Urothelium cell line (cell line): ENCODE measurements at regions not wholly inside any gene's neighbourhood (a gene's known extent, or its start where the extent isn't known, plus 50 kb on each side); places are given as distances from the start of the nearest gene placed in this dataset.

ENCODE experiments used
- DNase-seq: peaks from one replicate; pipeline ENCODE4 v3.0.0; 2011; ENCODE audit warnings: low spot score, mixed read lengths
- FAIRE-seq: peaks from 2 replicates; lab custom pipeline; 2011; peaks lifted over from hg19 to GRCh38; lab: Jason Lieb, UNC

DNA sequence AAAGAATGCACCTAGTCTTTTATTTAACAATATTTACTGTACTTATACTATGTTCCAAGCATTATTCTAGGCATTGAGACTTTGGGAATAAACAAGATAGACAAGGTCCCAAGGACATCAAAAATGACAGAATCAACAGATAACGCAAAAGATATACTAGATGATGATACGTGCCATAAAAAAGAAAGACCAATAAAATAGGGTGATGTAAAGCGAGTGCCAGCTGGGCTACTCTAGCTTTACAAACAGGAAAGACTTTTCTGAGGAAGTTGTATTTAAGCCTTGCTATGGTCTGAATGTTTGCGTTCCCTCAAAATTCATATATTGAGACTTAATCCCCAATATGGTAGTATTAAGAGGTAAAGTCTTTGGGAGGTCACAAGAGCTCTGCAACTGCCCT lies 310.2 kb upstream of the RGMB start:
- DNase-seq (no peak), FAIRE-seq (no peak)

GRCh38 chr5:98463676-98464075 lies 309.8 kb upstream of the RGMB start:
- FAIRE-seq: no peak

GRCh38 chr5:98464737-98465330 lies 308.6 kb upstream of the RGMB start:
- FAIRE-seq (no peak), DNase-seq (no peak)

More at GRCh38 chr5:98463676-98464075, 309.8 kb upstream of the RGMB start:
- DNase-seq: no peak

GRCh38 chr5:98468188-98468869 lies 305.1 kb upstream of the RGMB start:
- DNase-seq (peak; percentile 10), FAIRE-seq (no peak)

DNA sequence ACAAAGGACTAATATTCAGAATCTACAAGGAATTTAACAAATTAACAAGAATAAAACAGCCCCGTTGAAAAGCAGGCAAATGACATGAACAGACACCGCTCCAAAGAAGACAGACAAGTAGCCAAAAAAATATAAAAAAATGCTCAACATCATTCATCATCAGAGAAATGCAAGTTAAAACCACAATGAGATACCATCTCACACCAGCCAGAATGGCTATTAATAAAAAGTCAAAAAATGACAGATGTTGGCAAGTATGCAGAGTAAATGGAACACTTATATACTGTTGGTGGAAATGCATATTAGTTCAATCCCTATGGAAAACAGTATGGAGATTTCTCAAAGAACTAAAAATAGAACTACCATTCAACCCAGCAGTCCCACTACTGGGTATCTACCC lies 302.7 kb upstream of the RGMB start:
- FAIRE-seq (no peak), DNase-seq (no peak)

DNA sequence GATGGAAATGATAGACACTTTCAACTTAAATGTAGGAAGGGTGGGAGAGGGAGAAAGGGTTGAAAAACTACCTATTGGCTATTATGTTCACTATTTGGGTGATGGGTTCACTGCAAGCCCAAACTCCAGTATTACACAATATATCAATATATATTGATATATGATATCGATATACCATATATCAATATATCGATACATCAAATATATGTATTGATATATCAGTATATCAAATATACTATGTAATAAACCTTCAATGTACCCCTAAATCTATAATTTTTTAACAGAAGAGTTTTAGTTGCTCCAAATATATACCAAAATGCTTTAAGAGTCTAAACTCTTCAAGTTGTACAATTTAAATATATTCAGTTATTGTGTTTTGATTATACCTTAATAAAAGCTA lies 302.0 kb upstream of the RGMB start:
- DNase-seq: no peak
- no peak for FAIRE-seq

DNA sequence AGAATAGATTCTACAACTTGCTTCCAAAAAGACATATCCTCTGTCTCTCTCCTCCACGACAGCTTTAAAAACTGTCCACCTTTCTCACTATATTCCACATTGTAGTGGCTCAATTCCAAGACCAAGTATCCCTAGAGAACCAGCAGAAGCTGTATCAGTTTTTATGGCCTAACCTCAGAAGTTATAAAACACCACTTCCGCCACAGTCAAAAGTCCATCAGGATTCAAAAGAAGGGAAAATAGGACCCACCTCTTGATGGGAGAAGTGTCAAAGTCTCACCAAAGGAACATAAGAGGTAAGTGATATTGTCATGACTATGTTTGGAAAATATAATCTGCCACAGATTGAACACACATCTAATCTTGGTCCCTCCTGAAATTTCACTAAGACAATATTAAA lies 299.2 kb upstream of the RGMB start:
- FAIRE-seq: no peak

DNA sequence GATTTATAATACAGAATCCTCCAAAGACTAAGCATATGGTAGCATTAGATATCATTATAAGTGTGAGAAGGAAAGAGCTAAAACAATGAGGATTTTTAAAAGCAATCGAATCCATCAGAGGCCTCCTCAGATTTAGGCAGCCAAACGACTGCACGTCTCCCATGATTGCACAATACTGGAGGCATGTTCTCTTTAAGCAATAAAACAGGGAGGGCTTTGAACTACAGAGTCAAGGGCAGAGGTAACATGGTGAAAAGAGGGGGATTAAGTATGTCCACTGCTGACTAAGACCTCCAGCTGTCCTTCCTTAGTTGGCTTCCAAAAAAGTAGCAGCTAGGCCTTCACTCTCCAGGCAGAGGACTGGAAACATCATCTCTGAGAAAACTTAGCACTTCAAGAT lies 298.7 kb upstream of the RGMB start:
- DNase-seq (no peak), FAIRE-seq (no peak)

More for the DNA sequence above, 299.2 kb upstream of the RGMB start:
- no peak for DNase-seq

GRCh38 chr5:98482321-98483300 lies 290.9 kb upstream of the RGMB start:
- FAIRE-seq (no peak), DNase-seq (no peak)

DNA sequence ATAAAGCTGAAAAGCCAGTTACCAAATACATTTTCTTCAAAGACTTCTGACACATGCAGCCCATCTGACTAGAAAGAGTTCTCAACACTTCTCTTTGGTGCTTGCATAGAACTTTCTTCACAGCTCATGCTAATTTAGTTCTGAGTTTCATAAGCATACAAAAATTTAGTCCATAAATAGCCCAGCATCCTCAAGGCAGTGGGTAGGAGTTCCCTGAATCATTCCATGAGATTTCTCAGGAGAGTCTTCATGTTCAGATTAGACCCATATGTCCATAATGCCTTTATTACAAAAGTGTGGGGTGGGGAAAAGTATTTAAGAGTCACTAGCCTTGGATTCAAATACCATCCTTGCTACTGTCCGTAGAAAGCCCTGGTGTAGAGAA lies 290.2 kb upstream of the RGMB start:
- no peak for DNase-seq
- FAIRE-seq: no peak

DNA sequence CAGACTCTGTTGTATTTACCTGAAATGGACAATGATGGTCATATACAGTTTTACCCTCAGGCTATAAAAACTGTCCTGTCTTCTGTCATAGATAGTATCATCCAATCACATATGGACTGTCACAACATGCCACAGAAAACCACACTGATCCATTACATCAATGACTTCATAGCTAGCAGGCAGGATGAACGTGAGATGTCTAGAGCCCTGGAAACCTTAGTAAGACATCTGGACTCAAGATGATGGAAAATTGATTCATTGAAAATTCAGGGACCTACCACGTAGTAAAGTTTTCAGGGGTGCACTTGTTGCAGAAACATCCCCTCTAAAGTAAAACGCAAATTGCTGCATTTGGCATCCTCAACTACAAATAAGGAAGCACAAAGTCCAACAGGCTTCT lies 284.4 kb upstream of the RGMB start:
- FAIRE-seq (no peak), DNase-seq (no peak)

GRCh38 chr5:98490348-98490747 lies 283.1 kb upstream of the RGMB start:
- FAIRE-seq: no peak
- no peak for DNase-seq

DNA sequence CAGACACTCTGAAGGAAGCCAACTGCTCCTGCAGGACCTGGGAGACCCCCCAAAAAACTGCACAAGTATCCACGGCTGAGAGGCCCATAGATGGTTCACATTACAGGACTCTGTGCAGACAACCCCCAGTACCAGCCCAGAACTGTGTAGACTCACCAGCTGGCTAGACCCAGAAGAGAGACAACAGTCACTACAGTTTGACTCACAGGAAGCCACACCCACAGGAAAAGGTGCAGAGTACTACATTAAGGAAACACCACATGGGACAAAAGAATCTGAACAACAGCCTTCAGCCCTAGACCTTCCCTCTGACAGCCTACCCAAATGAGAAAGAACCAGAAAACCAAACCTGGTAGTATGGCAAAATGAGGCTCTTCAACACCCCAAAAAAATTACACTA lies 281.2 kb upstream of the RGMB start:
- no peak for DNase-seq

DNA sequence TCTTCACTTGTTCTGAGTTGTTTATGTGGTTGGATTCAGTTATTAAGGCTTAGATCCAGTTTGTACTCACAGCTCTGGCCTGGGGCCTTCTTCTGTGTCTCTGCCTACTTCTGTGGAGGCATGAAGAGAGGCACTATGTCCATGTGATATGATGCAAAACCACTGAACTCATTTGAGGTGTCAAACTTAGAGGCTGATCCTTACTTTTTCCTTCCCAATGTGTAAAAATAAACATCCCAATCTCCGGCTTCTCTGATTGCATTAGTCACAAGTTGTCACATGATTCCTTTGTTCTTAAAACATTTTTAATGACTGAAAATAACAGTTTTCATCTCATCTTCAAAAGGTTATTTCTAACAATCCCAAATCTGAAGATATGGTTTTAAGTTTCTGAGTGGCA lies 276.0 kb upstream of the RGMB start:
- DNase-seq (no peak), FAIRE-seq (no peak)

More for the DNA sequence above, 281.2 kb upstream of the RGMB start:
- no peak for FAIRE-seq

DNA sequence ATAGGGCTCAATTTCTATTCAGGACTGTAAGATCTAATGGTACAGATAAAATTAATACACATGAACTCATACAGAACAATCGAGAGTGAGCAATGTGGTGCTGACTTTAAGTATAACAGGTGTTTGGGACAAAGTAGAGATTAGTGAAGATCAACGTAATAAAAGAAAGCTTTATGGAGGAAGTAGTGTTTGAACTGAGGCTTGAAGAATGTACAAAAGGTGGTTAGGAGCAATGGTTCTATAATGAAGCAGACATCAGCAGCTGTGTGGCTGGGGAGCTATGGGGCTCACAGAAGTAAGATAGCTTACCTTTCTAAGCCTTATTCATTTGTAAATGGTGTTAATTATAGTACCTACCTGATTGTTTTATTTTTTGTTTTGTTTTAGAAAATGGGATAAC lies 275.4 kb upstream of the RGMB start:
- DNase-seq (no peak), FAIRE-seq (no peak)

- DNase-seq (no peak), FAIRE-seq (no peak)
Measured at GRCh38 chr5:98499892-98500291, 273.6 kb upstream of the RGMB start.

GRCh38 chr5:98500811-98501210 lies 272.7 kb upstream of the RGMB start:
- FAIRE-seq (no peak), DNase-seq (no peak)

DNA sequence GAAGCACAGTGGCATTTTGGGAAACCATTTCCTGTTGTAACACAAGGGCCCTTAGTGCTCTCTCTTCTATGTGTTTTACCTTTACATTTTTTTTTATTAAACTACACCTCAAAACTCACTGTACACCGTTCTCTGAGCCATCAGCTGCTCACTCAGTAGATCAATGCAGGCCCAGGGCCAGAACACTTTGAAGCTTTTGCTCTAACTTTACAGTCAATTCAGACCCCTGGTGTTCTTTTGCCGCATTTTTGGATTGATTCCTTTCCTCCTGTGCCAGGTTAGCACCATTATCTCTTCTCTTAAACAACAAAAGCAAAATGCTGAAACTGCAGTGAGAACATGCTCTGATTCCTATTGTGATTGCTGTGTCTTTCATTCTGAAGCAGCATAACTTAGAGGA lies 269.8 kb upstream of the RGMB start:
- DNase-seq (no peak), FAIRE-seq (no peak)

DNA sequence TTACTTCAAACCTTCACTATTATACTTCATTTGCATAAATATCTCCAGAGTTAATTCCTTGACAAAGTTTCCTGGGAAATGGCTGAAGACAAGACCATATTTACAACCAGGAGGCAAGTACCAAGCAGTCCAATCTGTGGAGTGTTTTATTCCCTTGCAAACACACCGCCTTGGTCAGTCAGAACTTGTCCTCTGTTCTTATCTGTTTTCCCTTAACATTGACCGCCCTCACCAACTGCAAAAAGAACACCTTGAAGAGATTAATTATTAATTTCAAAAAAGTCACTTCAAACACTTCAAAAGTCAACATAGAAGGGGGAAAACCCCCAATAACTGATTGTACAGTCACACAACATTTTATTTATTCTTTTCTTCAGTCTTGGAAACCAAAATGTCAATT lies 269.0 kb upstream of the RGMB start:
- FAIRE-seq (no peak), DNase-seq (no peak)

DNA sequence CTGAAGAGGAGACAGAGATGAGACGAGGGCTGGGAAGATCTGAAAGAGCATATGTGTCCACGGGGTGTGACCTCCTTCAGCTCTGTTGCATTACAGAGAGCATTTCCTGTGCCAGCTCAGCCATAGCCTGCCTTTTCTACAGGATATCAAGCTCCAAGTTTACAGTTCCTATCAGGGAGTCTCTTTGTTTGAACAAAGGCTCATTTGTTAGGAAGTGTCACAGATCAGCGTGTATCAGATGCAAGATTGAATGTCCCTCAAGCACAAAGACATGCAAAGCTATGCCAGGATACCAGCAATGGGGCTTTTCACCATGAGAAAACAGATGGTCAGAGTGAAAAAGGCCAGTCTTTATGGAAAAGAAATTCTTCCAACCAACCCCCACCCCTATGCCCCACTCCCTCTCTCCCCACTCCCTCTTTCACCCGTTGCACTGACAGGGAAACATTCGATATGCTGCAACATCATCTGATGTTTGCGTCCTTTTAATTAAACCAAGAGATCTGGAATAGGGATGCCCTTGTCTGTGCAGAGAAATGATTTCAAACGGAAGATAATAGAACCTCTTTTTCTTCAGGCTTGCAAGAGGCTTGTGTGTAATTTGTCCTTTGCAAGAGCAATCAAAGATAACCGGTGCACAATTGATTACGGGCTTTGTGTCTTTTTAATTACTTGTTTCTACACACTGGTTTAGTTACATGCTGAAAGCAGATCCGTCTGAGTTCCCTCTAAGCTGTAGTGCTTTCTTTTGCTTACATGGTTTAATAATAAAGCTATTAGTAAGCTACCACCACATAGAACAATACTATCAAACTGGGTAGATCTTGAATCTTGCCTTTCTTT lies 263.1 kb upstream of the RGMB start:
- DNase-seq (peak; percentile 18), FAIRE-seq (no peak)

GRCh38 chr5:98513380-98513779 lies 260.1 kb upstream of the RGMB start:
- no peak for DNase-seq

More at GRCh38 chr5:98513380-98513779, 260.1 kb upstream of the RGMB start:
- FAIRE-seq: no peak
